ENCODE measurements at regions not wholly inside any gene's neighbourhood (a gene's known extent, or its start where the extent isn't known, plus 50 kb on each side); places are given as distances from the start of the nearest gene placed in this dataset.

- peak; percentile 21 for DNase-seq
Measured at GRCh38 chr15:56868170-56868569, 50.3 kb upstream of the TCF12 start.

GRCh38 chr15:56866803-56867202 is 51.6 kb upstream of the TCF12 start:
- no peak for DNase-seq

GRCh38 chr15:56857828-56858227 is 60.6 kb upstream of the TCF12 start:
- DNase-seq: no peak

- DNase-seq: no peak
Measured at GRCh38 chr15:56856934-56857333, 61.5 kb upstream of the TCF12 start.

GRCh38 chr15:56844892-56845291 is 73.6 kb upstream of the TCF12 start:
- no peak for DNase-seq

GRCh38 chr15:56844471-56844870 is 74.0 kb upstream of the TCF12 start:
- DNase-seq: no peak

- DNase-seq: no peak
Measured at GRCh38 chr15:56839641-56840040, 78.8 kb upstream of the TCF12 start.

- no peak for DNase-seq
Measured at GRCh38 chr15:56839099-56839498, 79.3 kb upstream of the TCF12 start.

GRCh38 chr15:56838085-56838484 is 80.4 kb upstream of the TCF12 start:
- DNase-seq: no peak

GRCh38 chr15:56837273-56837672 is 81.2 kb upstream of the TCF12 start:
- DNase-seq: no peak

GRCh38 chr15:56835718-56836171 is 82.7 kb upstream of the TCF12 start:
- DNase-seq: peak; percentile 37

- no peak for DNase-seq
Measured at GRCh38 chr15:56832125-56832524, 86.3 kb upstream of the TCF12 start.

- DNase-seq: peak; percentile 95
Measured at GRCh38 chr15:56831467-56832005, 86.9 kb upstream of the TCF12 start.

GRCh38 chr15:56824175-56824574 is 90.9 kb upstream of the ZNF280D start:
- no peak for DNase-seq

- DNase-seq: no peak
Measured at GRCh38 chr15:56821721-56822425, 88.6 kb upstream of the ZNF280D start.

GRCh38 chr15:56820333-56820732 is 87.0 kb upstream of the ZNF280D start:
- no peak for DNase-seq

GRCh38 chr15:56817321-56818080 is 84.2 kb upstream of the ZNF280D start:
- DNase-seq: peak; percentile 93

- no peak for DNase-seq
Measured at GRCh38 chr15:56816781-56817180, 83.5 kb upstream of the ZNF280D start.

- no peak for DNase-seq
Measured at GRCh38 chr15:56815247-56815646, 81.9 kb upstream of the ZNF280D start.

- DNase-seq: no peak
Measured at GRCh38 chr15:56814429-56814828, 81.1 kb upstream of the ZNF280D start.

- no peak for DNase-seq
Measured at GRCh38 chr15:56813995-56814394, 80.7 kb upstream of the ZNF280D start.

- no peak for DNase-seq
Measured at GRCh38 chr15:56812961-56813360, 79.7 kb upstream of the ZNF280D start.

- DNase-seq: no peak
Measured at GRCh38 chr15:56812221-56812620, 78.9 kb upstream of the ZNF280D start.

- no peak for DNase-seq
Measured at GRCh38 chr15:56811586-56811985, 78.3 kb upstream of the ZNF280D start.
